Embryonic facial prominence (tissue), 1 donor: ENCODE measurements at regions not wholly inside any gene's neighbourhood (a gene's known extent, or its start where the extent isn't known, plus 50 kb on each side); places are given as distances from the start of the nearest gene placed in this dataset.

Source experiments
- DNase-seq: peaks from one replicate; pipeline ENCODE4 v3.0.0-alpha.2; 2016; ENCODE audit errors: extremely low spot score

GRCh38 chr5:104755806-104756205 is 1193.2 kb upstream of the NUDT12 start:
- no peak for DNase-seq

- DNase-seq: no peak
These were observed 1191.9 kb upstream of the NUDT12 start for GRCh38 chr5:104754311-104754995.

- DNase-seq: no peak
These were observed 1189.4 kb upstream of the NUDT12 start for GRCh38 chr5:104751969-104752368.

GRCh38 chr5:104739905-104740304 is 1177.3 kb upstream of the NUDT12 start:
- no peak for DNase-seq

GRCh38 chr5:104739503-104739902 is 1176.9 kb upstream of the NUDT12 start:
- no peak for DNase-seq

GRCh38 chr5:104736073-104736472 is 1173.5 kb upstream of the NUDT12 start:
- no peak for DNase-seq

- no peak for DNase-seq
These were observed 1171.5 kb upstream of the NUDT12 start for GRCh38 chr5:104734046-104734445.

- no peak for DNase-seq
These were observed 1170.6 kb upstream of the NUDT12 start for GRCh38 chr5:104733063-104733669.

- DNase-seq: no peak
These were observed 1168.7 kb upstream of the NUDT12 start for GRCh38 chr5:104731331-104731730.

GRCh38 chr5:104708027-104708426 is 1145.4 kb upstream of the NUDT12 start:
- no peak for DNase-seq

- no peak for DNase-seq
These were observed 1144.0 kb upstream of the NUDT12 start for GRCh38 chr5:104706600-104706999.

GRCh38 chr5:104702212-104702611 is 1139.6 kb upstream of the NUDT12 start:
- DNase-seq: no peak

GRCh38 chr5:104699438-104699837 is 1136.8 kb upstream of the NUDT12 start:
- DNase-seq: no peak

GRCh38 chr5:104661256-104661655 is 1098.7 kb upstream of the NUDT12 start:
- no peak for DNase-seq

- no peak for DNase-seq
These were observed 1096.9 kb upstream of the NUDT12 start for GRCh38 chr5:104659497-104659896.

GRCh38 chr5:104652271-104652861 is 1089.8 kb upstream of the NUDT12 start:
- no peak for DNase-seq

- DNase-seq: no peak
These were observed 1087.9 kb upstream of the NUDT12 start for GRCh38 chr5:104650313-104651055.

- no peak for DNase-seq
These were observed 1083.8 kb upstream of the NUDT12 start for GRCh38 chr5:104646416-104646815.

GRCh38 chr5:104643320-104643719 is 1080.7 kb upstream of the NUDT12 start:
- DNase-seq: no peak

GRCh38 chr5:104635227-104635626 is 1072.6 kb upstream of the NUDT12 start:
- no peak for DNase-seq

GRCh38 chr5:104628911-104629310 is 1066.3 kb upstream of the NUDT12 start:
- DNase-seq: no peak

GRCh38 chr5:104626122-104626521 is 1063.5 kb upstream of the NUDT12 start:
- no peak for DNase-seq

- DNase-seq: no peak
These were observed 1049.4 kb upstream of the NUDT12 start for GRCh38 chr5:104612005-104612404.
